ENCODE measurements at regions not wholly inside any gene's neighbourhood (a gene's known extent, or its start where the extent isn't known, plus 50 kb on each side); places are given as distances from the start of the nearest gene placed in this dataset.

DNA sequence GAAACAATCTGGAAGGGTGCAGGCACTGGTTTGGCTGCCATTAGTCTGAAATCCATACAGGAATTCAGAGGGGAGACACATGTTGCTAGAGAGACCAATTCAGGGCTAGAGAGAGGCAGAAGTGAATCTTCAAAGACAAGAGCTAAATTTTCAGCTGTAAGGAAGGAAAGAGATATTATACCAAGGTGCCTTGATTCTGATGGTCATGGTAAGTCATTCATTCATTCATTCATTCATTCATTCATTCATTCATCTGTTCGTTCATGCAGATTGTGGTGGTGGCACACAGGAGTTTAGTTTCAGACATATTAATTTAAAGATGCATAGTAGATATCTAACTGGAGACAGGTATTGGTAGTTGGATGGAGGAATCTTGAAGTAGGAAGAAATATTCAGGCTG lies 1493.5 kb upstream of the TMEM132C start:
- POLR2A ChIA-PET = no interaction called here
- BruUV-seq (replicated peaks) = no TSS peak
- TF ChIP-seq JUN (IDR thresholded peaks at IDR 0.05; ENCODE audit: borderline replicate concordance, insufficient read depth, insufficient read length, low read depth) (no peak), POLR2AphosphoS5 (IDR thresholded peaks at IDR 0.05; ENCODE audit: insufficient read depth, low read depth, low read length) (no peak), EZH2 (IDR thresholded peaks at IDR 0.05; ENCODE audit: borderline replicate concordance, low read depth, low read length, severe bottlenecking) (no peak), MYC (IDR thresholded peaks at IDR 0.05; ENCODE audit: low read depth, low read length) (no peak), POLR2A (IDR thresholded peaks at IDR 0.05; ENCODE audit: low read depth, low read length) (no peak), FOS (IDR thresholded peaks at IDR 0.05; ENCODE audit: borderline replicate concordance, insufficient read depth, low read length) (no peak), GATA2 (IDR thresholded peaks at IDR 0.05; ENCODE audit: insufficient read depth, insufficient read length, low read depth, low read length) (no peak)
- TF ChIP-seq, protein P1, sequence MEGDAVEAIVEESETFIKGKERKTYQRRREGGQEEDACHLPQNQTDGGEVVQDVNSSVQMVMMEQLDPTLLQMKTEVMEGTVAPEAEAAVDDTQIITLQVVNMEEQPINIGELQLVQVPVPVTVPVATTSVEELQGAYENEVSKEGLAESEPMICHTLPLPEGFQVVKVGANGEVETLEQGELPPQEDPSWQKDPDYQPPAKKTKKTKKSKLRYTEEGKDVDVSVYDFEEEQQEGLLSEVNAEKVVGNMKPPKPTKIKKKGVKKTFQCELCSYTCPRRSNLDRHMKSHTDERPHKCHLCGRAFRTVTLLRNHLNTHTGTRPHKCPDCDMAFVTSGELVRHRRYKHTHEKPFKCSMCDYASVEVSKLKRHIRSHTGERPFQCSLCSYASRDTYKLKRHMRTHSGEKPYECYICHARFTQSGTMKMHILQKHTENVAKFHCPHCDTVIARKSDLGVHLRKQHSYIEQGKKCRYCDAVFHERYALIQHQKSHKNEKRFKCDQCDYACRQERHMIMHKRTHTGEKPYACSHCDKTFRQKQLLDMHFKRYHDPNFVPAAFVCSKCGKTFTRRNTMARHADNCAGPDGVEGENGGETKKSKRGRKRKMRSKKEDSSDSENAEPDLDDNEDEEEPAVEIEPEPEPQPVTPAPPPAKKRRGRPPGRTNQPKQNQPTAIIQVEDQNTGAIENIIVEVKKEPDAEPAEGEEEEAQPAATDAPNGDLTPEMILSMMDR (IDR thresholded peaks at IDR 0.05; ENCODE audit: extremely low read depth in 1 of 2, insufficient read depth in 1 of 2, low read depth in 1 of 2, low read length in 2 of 2) = no peak
- TF ChIP-seq, protein P2, sequence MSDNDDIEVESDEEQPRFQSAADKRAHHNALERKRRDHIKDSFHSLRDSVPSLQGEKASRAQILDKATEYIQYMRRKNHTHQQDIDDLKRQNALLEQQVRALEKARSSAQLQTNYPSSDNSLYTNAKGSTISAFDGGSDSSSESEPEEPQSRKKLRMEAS (IDR thresholded peaks at IDR 0.05; ENCODE audit: insufficient read depth, insufficient read length) = no peak

More for the DNA sequence above, 1493.5 kb upstream of the TMEM132C start:
- Histone ChIP-seq H3K4me3 (replicated peaks in 1 of 3; ENCODE audit: insufficient read depth in 1 of 3, low read depth in 1 of 3, low read length in 3 of 3) (no peak overlapping the region), H3K9me3 (replicated peaks; ENCODE audit: control insufficient read depth, insufficient read depth, low read length) (no peaks in the 10 kb centered on the region), H3K9ac (replicated peaks; ENCODE audit: extremely low read depth, insufficient read depth, low read length) (no peak overlapping the region), H3K9me1 (replicated peaks; ENCODE audit: control insufficient read depth, extremely low read depth, insufficient read depth, low read length) (no peaks in the 10 kb centered on the region), H3K27me3 (ENCODE audit: control insufficient read depth in 2 of 2, insufficient read depth in 2 of 2, low read length in 2 of 2) (no peaks in the 10 kb centered on the region), H4K20me1 (replicated peaks; ENCODE audit: control insufficient read depth, extremely low read depth, insufficient read depth, low read length) (no peaks in the 10 kb centered on the region), H3K27ac (ENCODE audit: insufficient read depth, low read depth, low read length) (no peak overlapping the region), H3K4me2 (ENCODE audit: insufficient read depth, low read length) (no peak overlapping the region), H2AFZ (ENCODE audit: low read depth, low read length) (no peak overlapping the region), H3K79me2 (ENCODE audit: control insufficient read depth, insufficient read depth, low read length) (no peaks in the 10 kb centered on the region), H3K36me3 (ENCODE audit: control insufficient read depth in 2 of 2, extremely low read depth in 1 of 2, insufficient read depth in 2 of 2, low read length in 2 of 2) (no peaks in the 10 kb centered on the region), H3K4me1 (ENCODE audit: control insufficient read depth, extremely low read depth, insufficient read depth, low read length) (no peaks in the 10 kb centered on the region)
- no peak for DNase-seq (ENCODE audit: low read depth, low spot score)
- dilution Hi-C loops (cut with MboI; ENCODE audit: extremely low pct_ligation_motif_present, low sequenced_read_pairs) = no loop called here
- CTCF ChIA-PET = no interaction called here
- no peak for FAIRE-seq
- intact Hi-C loops (cut with micrococcal nuclease) = no loop called here

Data from endothelial cell of umbilical vein (primary cell).